Neuronal stem cell (in vitro differentiated cells): ENCODE measurements at regions not wholly inside any gene's neighbourhood (a gene's known extent, or its start where the extent isn't known, plus 50 kb on each side); places are given as distances from the start of the nearest gene placed in this dataset.

Experiments
- DNase-seq: peaks from one replicate; pipeline ENCODE4 v3.0.0-alpha.2; 2013; ENCODE audit warnings: low spot score
- H2AFZ ChIP-seq: one replicate; pipeline ENCODE4 v1.6.1; 2013; ENCODE audit warnings: mild to moderate bottlenecking, low read length, inconsistent platforms
- H2AK5ac ChIP-seq: 2 replicates; pipeline ENCODE4 v1.6.1; 2013; ENCODE audit warnings: low read depth, mild to moderate bottlenecking, inconsistent platforms, low read length, moderate library complexity, mixed read lengths
- H2BK120ac ChIP-seq: 2 replicates; pipeline ENCODE4 v1.6.1; 2013; ENCODE audit warnings: low read depth, mild to moderate bottlenecking, inconsistent platforms, low read length, moderate library complexity, mixed read lengths
- H2BK12ac ChIP-seq: one replicate; pipeline ENCODE4 v1.6.1; 2013; ENCODE audit warnings: low read length, inconsistent platforms
- H2BK15ac ChIP-seq: 2 replicates; pipeline ENCODE4 v1.6.1; 2013; ENCODE audit warnings: mild to moderate bottlenecking, low read length, inconsistent platforms, mixed read lengths
- H2BK5ac ChIP-seq: one replicate; pipeline ENCODE4 v1.6.1; 2013; ENCODE audit warnings: inconsistent platforms, mild to moderate bottlenecking, low read length, moderate library complexity
- H3K14ac ChIP-seq: one replicate; pipeline ENCODE4 v1.6.1; 2013; ENCODE audit warnings: low read length, inconsistent platforms
- H3K18ac ChIP-seq: 2 replicates; pipeline ENCODE4 v1.6.1; 2013; ENCODE audit warnings: low read length, inconsistent platforms
- H3K23ac ChIP-seq: 2 replicates; pipeline ENCODE4 v1.6.1; 2013; ENCODE audit warnings: low read depth, mild to moderate bottlenecking, mixed read lengths, low read length, inconsistent platforms; ENCODE audit not compliant: poor library complexity
- H3K27ac ChIP-seq: replicated peaks from 3 replicates; pipeline ENCODE4 v1.5.1; 2013; ENCODE audit warnings: low read length, inconsistent platforms
- H3K27me3 ChIP-seq, 3 experiments: 2 replicates each; pipeline ENCODE4 v1.6.1; 2013; ENCODE audit warnings: low read length in 3 of 3, mild to moderate bottlenecking in 2 of 3, inconsistent platforms in 1 of 3, low read depth in 1 of 3, mixed read lengths in 1 of 3, moderate library complexity in 1 of 3; ENCODE audit not compliant: control insufficient read depth in 3 of 3, insufficient read depth in 3 of 3
- H3K36me3 ChIP-seq, 2 donors: replicated peaks in 1 of 2; 2 replicates each; pipeline ENCODE4 v1.6.1; 2013; ENCODE audit warnings: low read length in 2 of 2; ENCODE audit not compliant: control insufficient read depth in 2 of 2, insufficient read depth in 2 of 2
- H3K4ac ChIP-seq: 2 replicates; pipeline ENCODE4 v1.6.1; 2013; ENCODE audit warnings: inconsistent platforms, mild to moderate bottlenecking, low read length, moderate library complexity
- H3K4me1 ChIP-seq, 2 donors: 1 replicate in 1 of 2; 2 replicates in 1 of 2; pipeline ENCODE4 v1.6.1; 2013; ENCODE audit warnings: low read length in 2 of 2, low read depth in 1 of 2; ENCODE audit not compliant: control insufficient read depth in 2 of 2, insufficient read depth in 1 of 2
- H3K4me2 ChIP-seq: one replicate; pipeline ENCODE4 v1.6.1; 2013; ENCODE audit warnings: mild to moderate bottlenecking, low read length, inconsistent platforms; ENCODE audit not compliant: insufficient read depth, poor library complexity, severe bottlenecking
- H3K4me3 ChIP-seq, 2 donors: 2 replicates each; pipeline ENCODE4 v1.5.1; 2013; ENCODE audit warnings: low read length in 2 of 2, mild to moderate bottlenecking in 2 of 2, inconsistent platforms in 1 of 2, moderate library complexity in 1 of 2
- H3K79me1 ChIP-seq: one replicate; pipeline ENCODE4 v1.6.1; 2013; ENCODE audit warnings: low read depth, mild to moderate bottlenecking, inconsistent platforms, low read length, moderate library complexity
- H3K9ac ChIP-seq: one replicate; pipeline ENCODE4 v1.6.1; 2013; ENCODE audit warnings: mild to moderate bottlenecking, low read depth, low read length, inconsistent platforms; ENCODE audit not compliant: poor library complexity
- H3K9me3 ChIP-seq, 2 donors: replicated peaks in 1 of 2; 2 replicates each; pipeline versions ENCODE3 to v1.6.1; 2013; ENCODE audit warnings: low read length in 2 of 2, mild to moderate bottlenecking in 2 of 2, inconsistent platforms in 1 of 2, low read depth in 1 of 2, mixed read lengths in 1 of 2, moderate library complexity in 1 of 2; ENCODE audit not compliant: control insufficient read depth in 2 of 2, insufficient read depth in 1 of 2
- H4K8ac ChIP-seq: one replicate; pipeline ENCODE4 v1.6.1; 2013; ENCODE audit warnings: low read depth, mild to moderate bottlenecking, inconsistent platforms, low read length, moderate library complexity
- H4K91ac ChIP-seq: one replicate; pipeline ENCODE4 v1.6.1; 2013; ENCODE audit warnings: low read length, low read depth, mild to moderate bottlenecking, inconsistent platforms; ENCODE audit not compliant: poor library complexity
- WGBS, 2 donors: extraction: QIAGEN DNeasy Blood & Tissue Kit; methylation state at CpG; one replicate each; pipeline ENCODE4 v1.1.7; 2013; ENCODE audit warnings: missing lambda C conversion rate in 2 of 2, mixed read lengths in 1 of 2; ENCODE audit not compliant: insufficient read length in 2 of 2, insufficient replicate concordance in 1 of 2; ENCODE audit errors: extremely low coverage in 2 of 2; 5-methylcytosine and 5-hydroxymethylcytosine counted together

DNA sequence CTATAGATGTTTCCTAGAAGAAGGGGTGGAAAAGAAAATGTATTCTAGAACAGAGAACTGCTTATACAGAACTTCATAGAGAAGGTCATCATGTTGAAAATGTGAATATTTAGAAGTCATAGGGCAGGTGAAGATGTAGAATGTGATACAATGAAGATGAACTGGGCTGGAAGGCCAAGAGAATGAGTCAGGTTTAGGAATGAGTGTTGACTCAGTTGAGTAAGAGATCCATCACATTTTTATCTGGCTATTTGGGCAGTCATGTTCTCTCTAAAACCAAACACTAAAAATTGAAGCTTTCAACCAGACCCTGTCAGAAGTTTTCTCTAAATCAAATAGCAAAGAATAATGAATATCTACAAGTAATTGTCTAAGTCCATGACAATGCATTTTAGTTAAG is 660.5 kb downstream of the KCNJ2 start:
- Histone ChIP-seq H2BK120ac (no peak overlapping the region), H3K36me3 (no peaks in the 10 kb centered on the region), H3K4me3 (no peak overlapping the region), H2BK12ac (no peak overlapping the region), H2AK5ac (no peak overlapping the region), H4K91ac (no peak overlapping the region), H3K14ac (no peak overlapping the region), H3K18ac (no peak overlapping the region), H3K9ac (no peak overlapping the region), H3K27ac (no peak overlapping the region), H3K9me3 (no peaks in the 10 kb centered on the region), H3K4me1 (no peaks in the 10 kb centered on the region), H3K4ac (no peak overlapping the region), H3K79me1 (no peaks in the 10 kb centered on the region), H2BK5ac (no peak overlapping the region), H3K4me2 (no peak overlapping the region), H4K8ac (no peak overlapping the region), H3K27me3 (no peaks in the 10 kb centered on the region), H2BK15ac (no peak overlapping the region), H2AFZ (no peak overlapping the region), H3K23ac (no peak overlapping the region)
- DNase-seq = no peak

DNA sequence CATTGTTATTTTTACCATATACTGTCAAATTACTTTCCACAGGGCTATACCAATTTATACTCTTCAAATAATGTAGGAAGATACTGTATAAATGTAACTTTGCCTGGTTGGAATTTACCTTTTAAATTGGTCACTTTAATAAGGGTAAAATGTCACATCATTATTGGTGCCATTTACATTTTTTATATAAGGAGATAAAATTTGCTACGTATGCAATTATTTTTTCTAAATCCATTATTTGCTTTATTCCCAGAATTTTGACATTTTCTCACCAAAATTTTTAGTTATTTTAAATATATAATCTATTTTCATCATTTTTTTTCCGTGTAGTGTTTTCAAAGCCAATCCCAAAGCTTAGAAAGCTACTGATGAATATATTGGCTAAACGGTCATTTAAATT is 664.7 kb downstream of the KCNJ2 start:
- H3K27me3 ChIP-seq = no peaks in the 10 kb centered on the region
- H3K23ac ChIP-seq = no peak overlapping the region
- no peak overlapping the region for H3K14ac ChIP-seq
- H2BK15ac ChIP-seq = no peak overlapping the region
- H2BK12ac ChIP-seq = no peak overlapping the region
- no peak overlapping the region for H3K27ac ChIP-seq
- no peak overlapping the region for H2AFZ ChIP-seq
- no peak overlapping the region for H4K8ac ChIP-seq
- no peak overlapping the region for H2BK5ac ChIP-seq
- DNase-seq = no peak
- H3K9ac ChIP-seq = no peak overlapping the region
- H3K4me2 ChIP-seq = no peak overlapping the region
- no peak overlapping the region for H2AK5ac ChIP-seq
- no peak overlapping the region for H3K4me3 ChIP-seq
- no peak overlapping the region for H3K18ac ChIP-seq
- H3K9me3 ChIP-seq = no peaks in the 10 kb centered on the region
- WGBS, 2 donors = no CpG with 5 or more reads among the region's 3 CpGs
- H3K36me3 ChIP-seq = no peaks in the 10 kb centered on the region
- H3K4ac ChIP-seq = no peak overlapping the region
- H3K4me1 ChIP-seq = no peaks in the 10 kb centered on the region
- H4K91ac ChIP-seq = no peak overlapping the region
- H3K79me1 ChIP-seq = no peaks in the 10 kb centered on the region
- H2BK120ac ChIP-seq = no peak overlapping the region

DNA sequence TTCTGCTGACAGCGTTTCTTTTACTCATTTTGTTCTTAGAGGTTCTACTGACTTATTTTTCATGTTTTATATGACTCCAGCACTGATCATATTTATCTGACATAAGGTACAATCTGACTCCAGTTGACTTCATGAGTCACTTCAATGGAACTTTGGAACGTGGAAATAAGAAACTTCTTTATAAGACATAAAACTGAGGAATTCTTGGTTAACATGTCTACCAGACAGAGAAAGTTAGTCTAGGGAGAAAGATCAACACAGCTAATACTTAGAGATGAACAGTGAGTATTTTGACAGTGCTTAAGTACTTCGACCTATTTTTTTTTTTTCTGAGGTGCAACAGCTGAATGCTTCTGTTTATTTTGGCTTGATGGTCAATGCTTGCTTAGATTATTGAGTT is 679.5 kb downstream of the KCNJ2 start:
- DNase-seq = no peak
- H2BK12ac ChIP-seq = no peak overlapping the region
- no peak overlapping the region for H2BK120ac ChIP-seq
- H3K9ac ChIP-seq = no peak overlapping the region
- H2AFZ ChIP-seq = no peak overlapping the region
- H2BK15ac ChIP-seq = no peak overlapping the region
- H4K91ac ChIP-seq = no peak overlapping the region
- H3K27ac ChIP-seq = no peak overlapping the region
- no peak overlapping the region for H3K4me3 ChIP-seq
- no peak overlapping the region for H3K23ac ChIP-seq
- H3K4me1 ChIP-seq = no peaks in the 10 kb centered on the region
- H3K27me3 ChIP-seq = no peaks in the 10 kb centered on the region
- H3K79me1 ChIP-seq = no peaks in the 10 kb centered on the region
- no peaks in the 10 kb centered on the region for H3K9me3 ChIP-seq
- no peak overlapping the region for H3K4ac ChIP-seq
- WGBS, 2 donors = no CpG with 5 or more reads among the region's 3 CpGs
- no peak overlapping the region for H3K14ac ChIP-seq
- H3K4me2 ChIP-seq = no peak overlapping the region
- no peak overlapping the region for H2BK5ac ChIP-seq
- no peak overlapping the region for H4K8ac ChIP-seq
- no peak overlapping the region for H2AK5ac ChIP-seq
- H3K36me3 ChIP-seq = no peaks in the 10 kb centered on the region
- no peak overlapping the region for H3K18ac ChIP-seq

DNA sequence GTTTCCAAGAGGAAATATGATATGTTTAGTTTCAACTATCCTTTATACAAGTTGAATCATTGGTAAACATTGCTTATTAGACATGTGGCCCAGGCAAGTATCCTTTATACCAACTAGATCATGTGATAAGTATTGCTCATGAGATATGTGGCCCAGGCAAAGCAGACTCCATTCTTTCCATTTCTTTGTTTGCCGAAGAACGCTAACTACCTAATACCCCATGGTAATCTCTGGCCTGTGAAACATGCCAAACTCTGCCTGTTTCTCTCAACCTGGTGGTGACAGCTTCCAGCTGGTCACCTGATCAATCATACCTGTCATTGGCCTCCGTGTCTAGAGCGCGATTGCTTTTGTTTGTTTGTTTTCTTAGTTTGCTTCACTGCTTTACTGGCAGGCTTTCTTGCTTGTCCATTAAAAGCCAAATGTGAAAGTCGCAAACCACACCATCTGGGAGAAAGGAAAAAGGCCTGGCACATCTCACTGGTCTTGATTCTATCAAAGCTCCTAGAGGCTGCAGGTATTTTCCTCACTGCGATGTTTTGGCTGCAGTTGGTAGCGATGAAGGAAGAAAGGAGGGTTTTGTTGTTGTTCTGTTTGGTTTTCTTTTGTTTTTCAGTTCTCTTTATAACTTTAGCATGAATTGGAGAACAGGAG is 686.2 kb downstream of the KCNJ2 start:
- H2AFZ ChIP-seq = peak overlapping the region; percentile 62
- H3K79me1 ChIP-seq = no peaks in the 10 kb centered on the region
- H3K18ac ChIP-seq = no peak overlapping the region
- no peak overlapping the region for H2BK120ac ChIP-seq
- no peak overlapping the region for H2BK15ac ChIP-seq
- no peak overlapping the region for H4K8ac ChIP-seq
- H2BK12ac ChIP-seq = no peak overlapping the region
- H3K4me1 ChIP-seq = peaks cover 0 to 2% of the 10 kb centered on the region in 2 donors
- no peaks in the 10 kb centered on the region for H3K27me3 ChIP-seq
- H3K36me3 ChIP-seq = no peaks in the 10 kb centered on the region
- H3K4me2 ChIP-seq = no peak overlapping the region
- no peak overlapping the region for H3K4me3 ChIP-seq
- H3K23ac ChIP-seq = no peak overlapping the region
- H3K4ac ChIP-seq = no peak overlapping the region
- no CpG with 5 or more reads among the region's 8 CpGs for WGBS, 2 donors
- DNase-seq = no peak
- no peak overlapping the region for H4K91ac ChIP-seq
- H2BK5ac ChIP-seq = no peak overlapping the region
- no peak overlapping the region for H3K9ac ChIP-seq
- H3K9me3 ChIP-seq = no peaks in the 10 kb centered on the region
- H3K14ac ChIP-seq = no peak overlapping the region
- H3K27ac ChIP-seq = no peak overlapping the region
- H2AK5ac ChIP-seq = no peak overlapping the region
